RWPE2 (cell line): ENCODE measurements at regions not wholly inside any gene's neighbourhood (a gene's known extent, or its start where the extent isn't known, plus 50 kb on each side); places are given as distances from the start of the nearest gene placed in this dataset.

Experiments
- ATAC-seq: fragments of 200-7000 bp; cut with Tn5 transposase; 3 replicates; pipeline ENCODE4 v1.9.1; 2021; ENCODE audit warnings: low read depth
- DNase-seq: peaks from one replicate; pipeline ENCODE4 v3.0.0-alpha.2; 2020; ENCODE audit warnings: low spot score
- H3K27ac ChIP-seq: fragments of 450-650 bp; 2 replicates; pipeline ENCODE4 v1.5.1; 2017; ENCODE audit warnings: mild to moderate bottlenecking; ENCODE audit not compliant: poor library complexity, severe bottlenecking
- H3K27me3 ChIP-seq: fragments of 250-450 bp; sonication (Bioruptor Pico); 2 replicates; pipeline ENCODE4 v1.5.1; 2021; ENCODE audit warnings: mild to moderate bottlenecking, moderate library complexity; ENCODE audit not compliant: insufficient read depth, poor library complexity, severe bottlenecking
- H3K36me3 ChIP-seq: fragments of 250-450 bp; sonication (Bioruptor Pico); 2 replicates; pipeline ENCODE4 v1.5.1; 2020; ENCODE audit warnings: low read depth, mild to moderate bottlenecking, moderate library complexity
- H3K4me1 ChIP-seq: fragments of 250-450 bp; sonication (Bioruptor Pico); 2 replicates; pipeline ENCODE4 v1.5.1; 2021; ENCODE audit warnings: mild to moderate bottlenecking, moderate library complexity; ENCODE audit not compliant: insufficient read depth, poor library complexity, severe bottlenecking
- H3K4me3 ChIP-seq: fragments of 250-450 bp; sonication (Bioruptor Pico); 2 replicates; pipeline ENCODE4 v1.5.1; 2021; ENCODE audit warnings: mild to moderate bottlenecking, moderate library complexity; ENCODE audit not compliant: severe bottlenecking
- H3K9me3 ChIP-seq: fragments of 250-450 bp; sonication (Bioruptor Pico); 2 replicates; pipeline ENCODE4 v1.5.1; 2021; ENCODE audit warnings: mild to moderate bottlenecking, moderate library complexity; ENCODE audit not compliant: severe bottlenecking
- TF ChIP-seq, protein P1 (sequence below): fragments of 450-650 bp; IDR thresholded peaks from one replicate; pipeline ENCODE4 v1.5.1; 2017; ENCODE audit warnings: mild to moderate bottlenecking, moderate library complexity; ENCODE audit not compliant: poor library complexity, severe bottlenecking

DNA sequence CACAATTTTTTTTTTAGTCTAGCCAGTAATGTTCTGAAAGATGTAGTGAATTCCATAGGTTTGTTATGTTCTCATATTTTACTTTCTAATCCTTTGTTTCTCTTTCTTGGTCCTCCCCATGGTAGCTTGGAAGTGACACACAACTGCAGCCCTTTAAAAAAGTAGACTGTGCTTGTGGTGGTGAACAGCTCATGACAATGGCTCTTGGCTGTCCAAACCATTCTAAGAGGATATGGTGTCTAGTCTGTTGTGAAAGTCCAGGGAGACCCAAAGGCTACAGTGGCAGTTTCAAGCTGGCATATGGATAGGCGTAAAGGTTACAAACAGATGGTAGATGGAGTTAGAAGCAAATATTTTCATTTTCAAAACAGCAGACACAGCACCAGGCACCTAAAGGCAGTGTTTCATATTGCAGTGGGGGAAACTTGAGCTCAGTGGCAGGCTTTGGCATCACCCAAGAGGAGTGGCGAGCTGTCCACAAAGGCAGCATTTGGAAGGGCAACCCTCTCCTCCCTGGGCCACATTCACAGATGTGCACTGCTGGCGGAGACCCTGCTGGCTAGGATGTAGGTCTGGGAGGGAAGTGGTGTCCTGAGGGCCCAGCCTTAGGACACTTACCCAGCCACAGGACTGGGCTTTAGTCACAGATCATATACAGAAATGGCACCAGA lies 102.1 kb downstream of the DYRK2 start:
- Histone ChIP-seq H3K27me3 (no peaks in the 10 kb centered on the region), H3K9me3 (no peaks in the 10 kb centered on the region), H3K27ac (no peak overlapping the region), H3K4me3 (no peak overlapping the region), H3K36me3 (no peaks in the 10 kb centered on the region), H3K4me1 (peaks cover 12% of the 10 kb centered on the region)
- ATAC-seq (no peak), DNase-seq (no peak)
- TF ChIP-seq, protein P1, sequence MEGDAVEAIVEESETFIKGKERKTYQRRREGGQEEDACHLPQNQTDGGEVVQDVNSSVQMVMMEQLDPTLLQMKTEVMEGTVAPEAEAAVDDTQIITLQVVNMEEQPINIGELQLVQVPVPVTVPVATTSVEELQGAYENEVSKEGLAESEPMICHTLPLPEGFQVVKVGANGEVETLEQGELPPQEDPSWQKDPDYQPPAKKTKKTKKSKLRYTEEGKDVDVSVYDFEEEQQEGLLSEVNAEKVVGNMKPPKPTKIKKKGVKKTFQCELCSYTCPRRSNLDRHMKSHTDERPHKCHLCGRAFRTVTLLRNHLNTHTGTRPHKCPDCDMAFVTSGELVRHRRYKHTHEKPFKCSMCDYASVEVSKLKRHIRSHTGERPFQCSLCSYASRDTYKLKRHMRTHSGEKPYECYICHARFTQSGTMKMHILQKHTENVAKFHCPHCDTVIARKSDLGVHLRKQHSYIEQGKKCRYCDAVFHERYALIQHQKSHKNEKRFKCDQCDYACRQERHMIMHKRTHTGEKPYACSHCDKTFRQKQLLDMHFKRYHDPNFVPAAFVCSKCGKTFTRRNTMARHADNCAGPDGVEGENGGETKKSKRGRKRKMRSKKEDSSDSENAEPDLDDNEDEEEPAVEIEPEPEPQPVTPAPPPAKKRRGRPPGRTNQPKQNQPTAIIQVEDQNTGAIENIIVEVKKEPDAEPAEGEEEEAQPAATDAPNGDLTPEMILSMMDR = no peak

- Histone ChIP-seq H3K4me3 (no peak overlapping the region), H3K4me1 (peaks cover 12% of the 10 kb centered on the region), H3K9me3 (no peaks in the 10 kb centered on the region), H3K27me3 (no peaks in the 10 kb centered on the region), H3K36me3 (no peaks in the 10 kb centered on the region), H3K27ac (no peak overlapping the region)
- TF ChIP-seq, protein P1 = no peak
- no peak for DNase-seq
- no peak for ATAC-seq
These were observed 102.9 kb downstream of the DYRK2 start for GRCh38 chr12:67751381-67751928.

DNA sequence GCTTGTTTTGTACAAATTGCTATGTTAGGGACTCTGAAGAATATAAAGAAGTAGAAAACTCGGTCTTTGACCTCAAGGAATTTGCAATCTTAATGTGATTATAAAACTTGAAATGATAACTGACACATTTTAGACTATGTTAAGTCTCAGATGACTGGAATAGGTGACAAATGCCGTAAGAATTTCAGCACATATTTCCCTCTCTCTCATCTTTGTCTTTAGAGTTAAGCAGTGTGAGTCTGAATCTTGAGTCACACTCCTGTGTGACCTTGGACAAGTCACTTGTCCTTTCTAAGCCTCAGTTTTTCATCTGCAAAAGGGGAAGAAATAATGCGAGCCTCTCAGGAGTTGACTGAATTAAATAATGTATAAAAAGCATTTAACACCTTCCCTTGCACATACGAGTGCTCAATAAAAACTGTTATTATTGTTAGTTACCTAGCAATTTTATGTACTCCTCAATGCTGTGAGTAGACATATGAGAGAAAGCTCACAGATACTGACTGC lies 103.7 kb downstream of the DYRK2 start:
- DNase-seq = no peak
- TF ChIP-seq, protein P1 = no peak

GRCh38 chr12:67754933-67755697 lies 106.6 kb downstream of the DYRK2 start:
- Histone ChIP-seq H3K27me3 (no peaks in the 10 kb centered on the region), H3K27ac (no peak overlapping the region), H3K36me3 (no peaks in the 10 kb centered on the region), H3K4me3 (no peak overlapping the region), H3K9me3 (no peaks in the 10 kb centered on the region), H3K4me1 (no peaks in the 10 kb centered on the region)
- DNase-seq (no peak), ATAC-seq (no peak)
- TF ChIP-seq, protein P1 = no peak

More for the DNA sequence above, 103.7 kb downstream of the DYRK2 start:
- no peak for ATAC-seq
- Histone ChIP-seq H3K36me3 (no peaks in the 10 kb centered on the region), H3K27me3 (no peaks in the 10 kb centered on the region), H3K4me3 (no peak overlapping the region), H3K4me1 (peaks cover 12% of the 10 kb centered on the region), H3K27ac (no peak overlapping the region), H3K9me3 (no peaks in the 10 kb centered on the region)
